GM23338 (cell line): ENCODE measurements at regions not wholly inside any gene's neighbourhood (a gene's known extent, or its start where the extent isn't known, plus 50 kb on each side); places are given as distances from the start of the nearest gene placed in this dataset.

Experiments
- CTCF ChIP-seq, 2 experiments: fragments of 200-600 bp in 1 of 2; sonication (generic) in 1 of 2; conservative IDR thresholded peaks; 2 replicates each; pipeline versions ENCODE4 v1.5.1 to v1.6.1; 2016 to 2017; ENCODE audit warnings: antibody characterized with exemption in 2 of 2, low read depth in 2 of 2, mild to moderate bottlenecking in 2 of 2, moderate library complexity in 1 of 2
- EZH2 ChIP-seq: fragments of 200-600 bp; sonication (generic); IDR thresholded peaks from one replicate; pipeline ENCODE4 v1.8.0; 2017; ENCODE audit warnings: antibody characterized with exemption, mild to moderate bottlenecking, low read depth; ENCODE audit not compliant: unreplicated experiment
- JUNB ChIP-seq: IDR thresholded peaks from one replicate; pipeline ENCODE4 v1.6.1; 2016; ENCODE audit warnings: antibody characterized with exemption; ENCODE audit not compliant: unreplicated experiment
- POLR2AphosphoS5 ChIP-seq: IDR thresholded peaks from 2 replicates; pipeline ENCODE4 v1.6.1; 2016; ENCODE audit warnings: antibody characterized with exemption, low read depth
- REST ChIP-seq: IDR thresholded peaks from one replicate; pipeline ENCODE4 v1.6.1; 2018; ENCODE audit warnings: antibody characterized with exemption; ENCODE audit not compliant: unreplicated experiment
- ZNF114 ChIP-seq: fragments of 250-450 bp; sonication (Bioruptor Pico); IDR thresholded peaks from 2 replicates; pipeline ENCODE4 v1.5.0; 2020; ENCODE audit warnings: mild to moderate bottlenecking, moderate library complexity

GRCh38 chr18:66141716-66142115 is 390.9 kb downstream of the CDH7 start:
- TF ChIP-seq EZH2 (no peak), CTCF (conservative IDR thresholded peaks at IDR 0.05; ENCODE audit: low read depth in 2 of 2) (no peak), REST (no peak), POLR2AphosphoS5 (no peak), ZNF114 (no peak), JUNB (no peak)
